SJCRH30 (cell line): ENCODE measurements at regions not wholly inside any gene's neighbourhood (a gene's known extent, or its start where the extent isn't known, plus 50 kb on each side); places are given as distances from the start of the nearest gene placed in this dataset.

Experiments used
- DNase-seq, 2 experiments: peaks; one replicate each; pipeline ENCODE4 v3.0.0-alpha.2; 2015 to 2020
- H3K27ac ChIP-seq: fragments of 250-450 bp; sonication (Bioruptor Pico); 2 replicates; pipeline ENCODE4 v1.5.1; 2020; ENCODE audit warnings: mild to moderate bottlenecking, moderate library complexity
- H3K27me3 ChIP-seq: fragments of 250-450 bp; sonication (Bioruptor Pico); 2 replicates; pipeline ENCODE4 v1.5.1; 2020; ENCODE audit warnings: mild to moderate bottlenecking, moderate library complexity
- H3K36me3 ChIP-seq: fragments of 250-450 bp; sonication (Bioruptor Pico); 2 replicates; pipeline ENCODE4 v1.5.1; 2020; ENCODE audit warnings: mild to moderate bottlenecking, moderate library complexity
- H3K4me1 ChIP-seq: fragments of 250-450 bp; sonication (Bioruptor Pico); 2 replicates; pipeline ENCODE4 v1.5.1; 2020; ENCODE audit warnings: mild to moderate bottlenecking, moderate library complexity
- H3K4me3 ChIP-seq: fragments of 250-450 bp; sonication (Bioruptor Pico); 2 replicates; pipeline ENCODE4 v1.5.1; 2020; ENCODE audit warnings: mild to moderate bottlenecking, moderate library complexity
- H3K9me3 ChIP-seq: fragments of 250-450 bp; sonication (Bioruptor Pico); replicated peaks from 2 replicates; pipeline ENCODE4 v1.5.1; 2020; ENCODE audit warnings: mild to moderate bottlenecking, moderate library complexity

GRCh38 chr1:96473791-96474434 is 247.7 kb upstream of the PTBP2 start:
- DNase-seq, result no peak
- no peak overlapping the region for H3K27ac ChIP-seq

DNA sequence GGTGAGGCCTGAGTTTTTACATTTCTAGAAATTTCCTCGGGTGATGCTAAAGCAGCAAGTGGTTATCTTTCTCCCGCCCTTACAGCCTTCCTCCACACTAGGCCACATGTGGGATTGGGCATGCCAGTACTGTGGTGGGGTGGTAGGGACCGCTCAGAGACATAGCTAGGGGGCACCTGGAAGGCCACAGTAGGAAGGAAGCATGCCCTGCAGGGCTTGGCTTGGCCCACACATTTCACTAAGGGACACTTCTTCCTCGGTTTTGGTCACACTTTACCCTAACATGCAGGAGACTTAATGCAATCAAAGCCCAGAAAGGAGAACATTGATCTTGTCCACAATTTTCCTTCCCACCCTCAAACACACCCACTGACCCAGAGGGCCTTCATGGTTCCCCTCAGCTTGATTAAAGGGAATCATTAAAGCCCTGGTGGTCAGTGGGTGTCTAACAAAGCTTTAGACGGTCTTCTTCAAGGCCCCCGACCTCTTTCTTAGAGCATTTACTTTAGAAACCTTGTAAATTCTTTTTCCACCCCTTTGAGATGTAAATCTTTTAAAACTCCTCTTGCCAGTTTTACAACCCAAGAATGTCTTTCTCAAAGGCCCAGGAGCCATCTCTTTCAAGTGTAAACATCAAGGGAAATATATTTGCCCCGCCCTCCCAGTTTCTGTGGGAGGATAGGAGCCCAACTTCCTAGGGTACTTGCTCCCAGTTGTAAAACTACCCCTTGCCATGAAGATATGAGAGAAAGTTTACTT is 246.4 kb upstream of the PTBP2 start:
- Histone ChIP-seq H3K27ac (no peak overlapping the region), H3K9me3 (no peaks in the 10 kb centered on the region), H3K4me3 (no peak overlapping the region), H3K4me1 (no peaks in the 10 kb centered on the region), H3K36me3 (no peaks in the 10 kb centered on the region), H3K27me3 (peaks cover 4% of the 10 kb centered on the region; the same call in 1 of the 2 replicates)
- DNase-seq, result no peak

More at GRCh38 chr1:96473791-96474434, 247.7 kb upstream of the PTBP2 start:
- H3K9me3 ChIP-seq, result no peaks in the 10 kb centered on the region
- no peak overlapping the region for H3K4me3 ChIP-seq
- no peaks in the 10 kb centered on the region for H3K36me3 ChIP-seq
- peaks cover 4% of the 10 kb centered on the region; the same call in 1 of the 2 replicates for H3K27me3 ChIP-seq
- no peaks in the 10 kb centered on the region for H3K4me1 ChIP-seq

GRCh38 chr1:96475903-96476302 is 245.7 kb upstream of the PTBP2 start:
- no peak overlapping the region for H3K4me3 ChIP-seq
- peaks cover 4% of the 10 kb centered on the region; the same call in 1 of the 2 replicates for H3K27me3 ChIP-seq
- H3K4me1 ChIP-seq, result no peaks in the 10 kb centered on the region
- H3K36me3 ChIP-seq, result no peaks in the 10 kb centered on the region
- DNase-seq, result no peak
- H3K9me3 ChIP-seq, result no peaks in the 10 kb centered on the region
- no peak overlapping the region for H3K27ac ChIP-seq

DNA sequence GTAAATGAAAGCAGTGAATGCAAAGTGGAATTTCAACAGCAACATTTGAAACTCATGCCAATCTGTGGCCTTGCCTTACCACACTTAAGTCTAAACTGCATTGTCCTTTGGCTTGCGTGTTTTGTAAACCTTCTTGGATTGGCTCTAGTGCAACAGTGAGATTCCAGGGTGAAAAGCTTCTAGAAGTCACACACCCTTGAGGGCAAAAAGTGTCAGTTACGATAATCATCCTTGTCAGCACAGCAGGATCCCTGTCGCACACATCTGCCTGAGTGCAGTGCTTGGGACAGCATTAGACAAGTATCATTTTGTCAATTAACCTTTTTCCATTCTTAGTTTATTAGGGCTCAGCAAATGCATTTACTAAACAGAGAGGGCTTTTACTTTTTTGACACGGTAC is 243.4 kb upstream of the PTBP2 start:
- H3K4me1 ChIP-seq, result no peaks in the 10 kb centered on the region
- H3K9me3 ChIP-seq, result no peaks in the 10 kb centered on the region
- H3K27ac ChIP-seq, result no peak overlapping the region
- no peaks in the 10 kb centered on the region for H3K36me3 ChIP-seq
- DNase-seq, result no peak
- H3K4me3 ChIP-seq, result no peak overlapping the region
- H3K27me3 ChIP-seq, result peaks cover 4% of the 10 kb centered on the region; the same call in 1 of the 2 replicates

GRCh38 chr1:96481409-96481808 is 240.2 kb upstream of the PTBP2 start:
- H3K36me3 ChIP-seq, result no peaks in the 10 kb centered on the region
- H3K9me3 ChIP-seq, result no peaks in the 10 kb centered on the region
- H3K4me1 ChIP-seq, result no peaks in the 10 kb centered on the region
- no peak overlapping the region for H3K4me3 ChIP-seq
- peaks cover 4% of the 10 kb centered on the region; the same call in 1 of the 2 replicates for H3K27me3 ChIP-seq
- no peak for DNase-seq
- no peak overlapping the region for H3K27ac ChIP-seq

- Histone ChIP-seq H3K36me3 (no peaks in the 10 kb centered on the region), H3K9me3 (no peaks in the 10 kb centered on the region), H3K4me3 (no peak overlapping the region)
Measured at GRCh38 chr1:96482616-96483015, 239.0 kb upstream of the PTBP2 start.

DNA sequence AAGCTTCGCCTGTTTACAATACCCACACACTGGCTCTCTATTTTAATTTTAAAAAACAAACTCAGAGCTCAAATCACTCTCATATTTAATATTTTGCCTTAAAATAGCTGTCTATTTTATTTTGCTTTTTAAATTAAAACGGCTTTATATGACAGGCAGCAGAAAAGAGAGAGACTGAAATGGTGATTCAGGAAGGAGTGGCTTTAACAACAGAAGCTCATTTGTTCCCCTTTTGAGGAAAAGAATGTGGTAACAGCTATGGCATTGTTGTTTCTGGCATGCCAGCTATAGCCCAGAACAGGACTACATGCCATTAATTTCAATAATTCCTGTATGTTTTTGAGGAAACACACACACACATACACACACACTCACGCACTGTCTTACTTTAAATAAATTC is 234.2 kb upstream of the PTBP2 start:
- H3K4me3 ChIP-seq, result no peak overlapping the region
- H3K27ac ChIP-seq, result no peak overlapping the region
- no peak for DNase-seq

More at GRCh38 chr1:96482616-96483015, 239.0 kb upstream of the PTBP2 start:
- no peaks in the 10 kb centered on the region; the same call in 1 of the 2 replicates for H3K27me3 ChIP-seq
- no peak for DNase-seq
- H3K27ac ChIP-seq, result no peak overlapping the region
- no peaks in the 10 kb centered on the region for H3K4me1 ChIP-seq

DNA sequence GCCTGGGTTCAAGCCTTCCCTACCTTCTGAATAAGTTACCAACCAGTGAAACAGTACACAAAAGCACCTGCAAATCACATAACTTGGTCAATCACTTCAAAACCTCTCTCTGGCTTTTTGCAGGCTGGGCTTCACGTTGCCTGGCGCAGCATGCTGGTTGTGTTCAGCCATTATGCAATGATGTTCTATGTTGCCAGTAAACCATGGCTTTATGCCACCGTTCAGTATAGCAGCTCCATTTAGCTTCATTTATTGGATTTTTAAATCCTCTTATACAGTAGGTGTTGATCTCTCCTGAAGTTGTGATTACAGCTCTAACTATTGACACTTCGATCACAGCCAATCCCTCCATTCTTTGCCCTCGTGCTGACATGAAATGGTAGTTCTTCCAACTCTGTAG is 233.6 kb upstream of the PTBP2 start:
- no peaks in the 10 kb centered on the region for H3K27me3 ChIP-seq
- H3K27ac ChIP-seq, result no peak overlapping the region
- H3K9me3 ChIP-seq, result no peaks in the 10 kb centered on the region
- H3K36me3 ChIP-seq, result no peaks in the 10 kb centered on the region
- H3K4me1 ChIP-seq, result no peaks in the 10 kb centered on the region
- no peak for DNase-seq
- H3K4me3 ChIP-seq, result no peak overlapping the region

More for the DNA sequence above, 234.2 kb upstream of the PTBP2 start:
- Histone ChIP-seq H3K27me3 (no peaks in the 10 kb centered on the region), H3K4me1 (no peaks in the 10 kb centered on the region), H3K36me3 (no peaks in the 10 kb centered on the region), H3K9me3 (no peaks in the 10 kb centered on the region)

DNA sequence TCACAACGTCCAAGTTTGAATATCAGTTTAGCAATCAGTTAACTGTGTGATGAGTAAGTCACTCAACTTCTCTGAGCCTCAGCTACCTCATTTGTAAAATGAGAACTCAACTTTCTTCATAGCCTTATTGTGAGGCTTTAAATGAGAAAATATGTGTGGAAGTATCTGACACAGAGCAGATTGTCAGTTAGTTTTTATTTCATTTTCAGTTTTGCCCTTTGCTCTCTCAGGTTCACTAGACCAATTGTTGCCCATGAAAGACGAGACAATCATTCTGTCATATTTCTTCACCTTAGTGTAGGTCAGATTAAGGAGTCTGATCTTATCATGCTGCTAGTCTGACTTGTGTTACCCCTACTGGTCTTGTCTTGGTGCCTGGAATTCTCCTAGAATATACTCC is 232.8 kb upstream of the PTBP2 start:
- no peaks in the 10 kb centered on the region for H3K9me3 ChIP-seq
- no peak for DNase-seq
- H3K4me3 ChIP-seq, result no peak overlapping the region
- no peak overlapping the region for H3K27ac ChIP-seq
- H3K27me3 ChIP-seq, result no peaks in the 10 kb centered on the region
- no peaks in the 10 kb centered on the region for H3K36me3 ChIP-seq
- no peaks in the 10 kb centered on the region for H3K4me1 ChIP-seq

- Histone ChIP-seq H3K27me3 (no peaks in the 10 kb centered on the region), H3K4me1 (no peaks in the 10 kb centered on the region), H3K36me3 (no peaks in the 10 kb centered on the region), H3K9me3 (no peaks in the 10 kb centered on the region), H3K4me3 (no peak overlapping the region), H3K27ac (no peak overlapping the region)
- peak in 1 of 2 experiments; percentile 9 for DNase-seq
Measured at GRCh38 chr1:96492236-96492635, 229.3 kb upstream of the PTBP2 start.

GRCh38 chr1:96498744-96499340 is 222.7 kb upstream of the PTBP2 start:
- Histone ChIP-seq H3K27me3 (no peaks in the 10 kb centered on the region), H3K27ac (no peak overlapping the region)

GRCh38 chr1:96508233-96508632 is 213.4 kb upstream of the PTBP2 start:
- H3K4me3 ChIP-seq, result no peak overlapping the region
- DNase-seq, result no peak
- H3K27me3 ChIP-seq, result no peaks in the 10 kb centered on the region
- peaks cover 11% of the 10 kb centered on the region for H3K4me1 ChIP-seq
- H3K27ac ChIP-seq, result no peak overlapping the region
- H3K9me3 ChIP-seq, result no peaks in the 10 kb centered on the region
- no peaks in the 10 kb centered on the region for H3K36me3 ChIP-seq

More at GRCh38 chr1:96498744-96499340, 222.7 kb upstream of the PTBP2 start:
- Histone ChIP-seq H3K36me3 (no peaks in the 10 kb centered on the region), H3K4me3 (no peak overlapping the region), H3K9me3 (no peaks in the 10 kb centered on the region), H3K4me1 (no peaks in the 10 kb centered on the region)
- no peak for DNase-seq

- Histone ChIP-seq H3K9me3 (no peaks in the 10 kb centered on the region), H3K4me1 (peaks cover 11% of the 10 kb centered on the region), H3K27me3 (no peaks in the 10 kb centered on the region), H3K27ac (no peak overlapping the region), H3K4me3 (no peak overlapping the region), H3K36me3 (no peaks in the 10 kb centered on the region)
- DNase-seq, result no peak
Measured at GRCh38 chr1:96509339-96509738, 212.2 kb upstream of the PTBP2 start.

- no peaks in the 10 kb centered on the region for H3K9me3 ChIP-seq
- H3K27me3 ChIP-seq, result no peaks in the 10 kb centered on the region
- no peak overlapping the region for H3K27ac ChIP-seq
- peaks cover 11% of the 10 kb centered on the region for H3K4me1 ChIP-seq
- DNase-seq, result peak in 1 of 2 experiments; percentile 18
- no peak overlapping the region for H3K4me3 ChIP-seq
- H3K36me3 ChIP-seq, result no peaks in the 10 kb centered on the region
Measured at GRCh38 chr1:96509951-96510350, 211.6 kb upstream of the PTBP2 start.

- H3K4me3 ChIP-seq, result no peak overlapping the region
- no peak overlapping the region for H3K27ac ChIP-seq
- H3K27me3 ChIP-seq, result peaks cover 3% of the 10 kb centered on the region; the same call in 1 of the 2 replicates
- peaks cover 11% of the 10 kb centered on the region for H3K4me1 ChIP-seq
- no peaks in the 10 kb centered on the region for H3K9me3 ChIP-seq
- H3K36me3 ChIP-seq, result no peaks in the 10 kb centered on the region
- no peak for DNase-seq
Measured at GRCh38 chr1:96510391-96510790, 211.2 kb upstream of the PTBP2 start.
